Gastroesophageal sphincter (tissue), 3 donors: ENCODE measurements at regions not wholly inside any gene's neighbourhood (a gene's known extent, or its start where the extent isn't known, plus 50 kb on each side); places are given as distances from the start of the nearest gene placed in this dataset.
A peak's percentile ranks its signal among the peaks of the same experiment; 100 is the strongest.

Source experiments
- CTCF ChIP-seq, 4 experiments: fragments of 200-600 bp in 2 of 4; fragments of 450-650 bp in 2 of 4; sonication (generic) in 1 of 4; IDR thresholded peaks; one replicate each; pipeline ENCODE4 v1.5.1; 2017 to 2019; ENCODE audit warnings: antibody characterized with exemption in 4 of 4, mild to moderate bottlenecking in 2 of 4, moderate library complexity in 2 of 4
- EP300 ChIP-seq: sonication (generic); formaldehyde crosslinking; IDR thresholded peaks from one replicate; pipeline ENCODE4 v1.6.1; 2017; ENCODE audit warnings: antibody characterized with exemption, mild to moderate bottlenecking
- POLR2A ChIP-seq, 2 donors: fragments of 450-650 bp; IDR thresholded peaks; one replicate each; pipeline ENCODE4 v1.6.1; 2017; ENCODE audit warnings: antibody characterized with exemption in 2 of 2, mild to moderate bottlenecking in 2 of 2, moderate library complexity in 1 of 2
- POLR2AphosphoS5 ChIP-seq: sonication (generic); formaldehyde crosslinking; IDR thresholded peaks from one replicate; pipeline ENCODE4 v1.6.1; 2017; ENCODE audit warnings: antibody characterized with exemption

DNA sequence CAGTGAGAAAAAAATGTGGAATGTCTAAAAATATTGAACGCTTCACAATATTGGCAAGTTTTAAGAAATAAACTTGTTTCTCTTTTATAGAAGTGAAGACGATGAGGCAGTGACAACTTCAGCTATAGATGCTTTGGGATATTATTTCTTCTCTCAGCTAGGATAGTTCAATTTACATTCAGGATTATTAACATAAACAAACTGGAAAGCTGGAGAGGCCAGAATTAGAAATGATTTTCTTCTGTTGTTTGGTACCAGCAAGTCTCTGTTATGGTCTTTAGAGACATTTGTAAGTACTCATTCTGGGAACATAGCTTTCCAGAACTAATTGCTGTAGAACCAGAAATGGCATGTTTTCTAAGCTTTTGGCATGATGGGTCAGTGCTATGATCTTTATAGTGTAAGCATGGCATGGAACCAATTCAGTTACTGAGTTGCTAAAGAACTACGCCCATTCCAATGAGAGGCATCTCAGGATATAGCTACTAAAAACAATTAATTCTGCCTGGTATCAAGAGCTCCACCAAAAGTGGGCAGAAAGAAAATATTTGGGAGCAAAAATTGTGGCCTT is 599.5 kb upstream of the B3GALT2 start:
- no peak for TF ChIP-seq EP300
- no peak for TF ChIP-seq POLR2A (IDR thresholded peaks at IDR 0.05)
- no peak for TF ChIP-seq CTCF (IDR thresholded peaks at IDR 0.05)
- peak; percentile 92 for TF ChIP-seq POLR2AphosphoS5
